ENCODE measurements at regions not wholly inside any gene's neighbourhood (a gene's known extent, or its start where the extent isn't known, plus 50 kb on each side); places are given as distances from the start of the nearest gene placed in this dataset.

DNA sequence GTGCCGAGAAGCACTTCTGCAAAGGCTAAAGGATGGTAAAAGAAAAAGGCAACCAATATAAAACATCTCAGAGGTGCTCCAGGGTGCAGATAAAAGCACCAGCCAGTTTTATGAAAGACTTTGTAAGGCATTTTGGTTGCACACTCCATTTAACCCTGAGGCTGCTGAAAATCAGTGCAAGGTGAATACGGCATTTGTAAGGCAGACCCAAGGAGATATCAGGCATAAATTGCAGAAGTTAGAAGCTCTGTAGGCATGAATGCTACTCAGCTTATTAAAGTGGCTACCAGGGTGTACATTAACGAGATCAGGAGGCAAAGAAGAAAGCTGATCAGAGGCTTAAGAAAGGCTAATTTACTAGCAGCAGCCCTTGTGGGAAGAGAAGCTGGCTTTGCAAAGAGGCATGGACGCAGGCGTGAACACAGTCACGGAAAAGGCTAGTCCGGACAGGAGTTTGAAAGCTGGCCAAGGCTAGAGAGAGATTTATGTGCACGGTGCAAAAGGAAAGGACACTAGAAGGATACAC lies 99.6 kb downstream of the ZNF429 start:
- TF ChIP-seq CTCF (IDR thresholded peaks at IDR 0.05) = no peak
- intact Hi-C loops (cut with DNase I) = no loop called here
- H3K27ac ChIP-seq = peak overlapping the region; percentile 44 to 75

More for the DNA sequence above, 99.6 kb downstream of the ZNF429 start:
- peaks cover 0 to 4% of the 10 kb centered on the region in 2 donors for H3K4me1 ChIP-seq
- DNase-seq (ENCODE audit: low spot score in 2 of 2) = no peak
- peak overlapping the region; percentile 32 to 69 for H3K4me3 ChIP-seq
- H3K36me3 ChIP-seq = no peaks in the 10 kb centered on the region
- no peaks in the 10 kb centered on the region for H3K9me3 ChIP-seq
- no peaks in the 10 kb centered on the region for H3K27me3 ChIP-seq
